HFF-Myc (cell line): ENCODE measurements at regions not wholly inside any gene's neighbourhood (a gene's known extent, or its start where the extent isn't known, plus 50 kb on each side); places are given as distances from the start of the nearest gene placed in this dataset.

Experiments
- DNase-seq: peaks from one replicate; pipeline ENCODE4 v3.0.0-alpha.2; 2011; ENCODE audit warnings: low read depth; ENCODE audit errors: extremely low read depth
- H3K4me3 ChIP-seq: replicated peaks from 2 replicates; pipeline ENCODE4 v1.5.1; 2011; ENCODE audit warnings: low read depth, mild to moderate bottlenecking, control low read depth, low read length
- TF ChIP-seq, protein P1 (sequence below): IDR thresholded peaks from 2 replicates; pipeline ENCODE4 v1.5.1; 2012; ENCODE audit warnings: mild to moderate bottlenecking, low read depth, low read length, control low read depth; ENCODE audit errors: missing control alignments

DNA sequence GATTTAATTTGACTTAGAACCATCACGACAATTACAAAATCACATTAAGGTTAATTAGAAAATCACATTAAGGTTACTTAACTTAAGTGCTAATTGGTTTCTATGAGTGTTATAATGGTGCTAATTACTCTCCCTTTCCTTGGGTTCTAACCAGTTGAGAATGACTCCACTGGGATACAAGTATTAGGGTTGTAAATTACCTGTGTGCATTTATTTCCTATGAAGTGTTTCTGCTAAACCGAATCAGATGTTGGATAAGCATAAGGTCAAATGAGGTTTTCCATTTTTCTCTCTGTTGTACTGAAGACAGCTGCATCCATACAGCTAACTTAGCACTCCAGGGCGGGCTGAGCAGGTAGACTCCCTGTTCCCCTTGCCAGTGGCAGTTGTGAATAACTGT, 610.3 kb upstream of the TMPRSS15 start:
- TF ChIP-seq, protein P1, sequence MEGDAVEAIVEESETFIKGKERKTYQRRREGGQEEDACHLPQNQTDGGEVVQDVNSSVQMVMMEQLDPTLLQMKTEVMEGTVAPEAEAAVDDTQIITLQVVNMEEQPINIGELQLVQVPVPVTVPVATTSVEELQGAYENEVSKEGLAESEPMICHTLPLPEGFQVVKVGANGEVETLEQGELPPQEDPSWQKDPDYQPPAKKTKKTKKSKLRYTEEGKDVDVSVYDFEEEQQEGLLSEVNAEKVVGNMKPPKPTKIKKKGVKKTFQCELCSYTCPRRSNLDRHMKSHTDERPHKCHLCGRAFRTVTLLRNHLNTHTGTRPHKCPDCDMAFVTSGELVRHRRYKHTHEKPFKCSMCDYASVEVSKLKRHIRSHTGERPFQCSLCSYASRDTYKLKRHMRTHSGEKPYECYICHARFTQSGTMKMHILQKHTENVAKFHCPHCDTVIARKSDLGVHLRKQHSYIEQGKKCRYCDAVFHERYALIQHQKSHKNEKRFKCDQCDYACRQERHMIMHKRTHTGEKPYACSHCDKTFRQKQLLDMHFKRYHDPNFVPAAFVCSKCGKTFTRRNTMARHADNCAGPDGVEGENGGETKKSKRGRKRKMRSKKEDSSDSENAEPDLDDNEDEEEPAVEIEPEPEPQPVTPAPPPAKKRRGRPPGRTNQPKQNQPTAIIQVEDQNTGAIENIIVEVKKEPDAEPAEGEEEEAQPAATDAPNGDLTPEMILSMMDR, result no peak
- no peak for DNase-seq
- no peak overlapping the region for H3K4me3 ChIP-seq

- no peak overlapping the region for H3K4me3 ChIP-seq
- TF ChIP-seq, protein P1, result no peak
- DNase-seq, result no peak
These were observed 614.9 kb upstream of the TMPRSS15 start for GRCh38 chr21:19018529-19018928.

- no peak overlapping the region for H3K4me3 ChIP-seq
- TF ChIP-seq, protein P1, result no peak
- no peak for DNase-seq
These were observed 619.4 kb upstream of the TMPRSS15 start for GRCh38 chr21:19022978-19023377.

DNA sequence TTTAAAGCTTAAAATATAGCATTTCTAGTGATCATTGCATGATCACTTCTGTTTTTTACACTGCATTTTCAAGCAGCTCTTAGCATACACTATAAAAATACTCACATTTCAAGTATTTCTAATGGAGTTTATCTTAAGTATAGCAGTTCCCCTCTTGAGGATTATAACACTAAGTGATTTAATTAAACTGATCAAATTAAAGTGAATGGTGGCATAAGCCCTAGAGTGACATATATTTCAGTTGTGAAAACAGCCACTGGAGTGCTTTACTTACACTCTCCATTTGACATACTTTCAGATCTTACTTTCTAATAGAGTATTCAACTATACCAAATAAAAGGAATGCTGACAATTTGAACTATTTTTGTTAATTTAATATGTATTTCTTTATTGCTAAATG, 623.3 kb upstream of the TMPRSS15 start:
- no peak overlapping the region for H3K4me3 ChIP-seq
- DNase-seq, result no peak
- TF ChIP-seq, protein P1, result no peak

DNA sequence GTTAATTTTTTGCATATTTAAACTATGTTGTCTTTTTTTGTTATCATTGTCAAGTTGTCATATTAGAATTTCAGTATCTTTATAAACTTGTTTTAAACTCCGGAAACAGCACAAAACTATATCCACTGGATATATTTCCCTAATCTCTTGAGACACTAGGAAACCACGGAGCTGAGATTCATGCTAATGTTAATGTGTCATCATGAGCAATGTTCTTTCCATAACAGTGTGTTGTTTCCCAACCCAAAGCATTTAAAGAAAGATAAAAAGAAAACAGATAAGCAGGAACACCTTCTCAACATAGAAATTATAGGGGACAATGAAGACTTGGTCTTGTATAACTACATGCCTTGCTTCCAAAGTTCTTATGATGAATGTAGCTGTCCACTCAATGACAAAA, 626.2 kb upstream of the TMPRSS15 start:
- TF ChIP-seq, protein P1, result no peak
- H3K4me3 ChIP-seq, result no peak overlapping the region
- DNase-seq, result no peak

DNA sequence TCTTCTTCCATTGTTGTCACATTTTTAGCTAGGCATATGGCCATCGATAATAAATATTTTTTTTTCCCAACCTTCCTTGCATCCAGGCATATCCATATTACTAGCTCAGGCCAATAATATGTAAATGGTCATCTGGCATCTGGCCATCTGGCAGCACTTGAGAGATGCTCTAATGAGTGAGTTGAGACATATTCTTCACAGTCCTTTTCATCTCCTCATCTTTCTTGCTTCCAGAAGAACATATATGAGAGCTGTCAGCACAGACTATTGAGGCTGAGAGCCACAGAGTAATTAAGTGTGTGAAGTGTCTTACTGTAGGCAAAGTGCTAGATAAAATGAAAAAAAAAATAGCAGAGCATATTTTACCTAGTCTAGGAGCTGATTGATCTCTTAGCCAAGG, 628.4 kb upstream of the TMPRSS15 start:
- TF ChIP-seq, protein P1, result no peak
- no peak overlapping the region for H3K4me3 ChIP-seq
- DNase-seq, result no peak

DNA sequence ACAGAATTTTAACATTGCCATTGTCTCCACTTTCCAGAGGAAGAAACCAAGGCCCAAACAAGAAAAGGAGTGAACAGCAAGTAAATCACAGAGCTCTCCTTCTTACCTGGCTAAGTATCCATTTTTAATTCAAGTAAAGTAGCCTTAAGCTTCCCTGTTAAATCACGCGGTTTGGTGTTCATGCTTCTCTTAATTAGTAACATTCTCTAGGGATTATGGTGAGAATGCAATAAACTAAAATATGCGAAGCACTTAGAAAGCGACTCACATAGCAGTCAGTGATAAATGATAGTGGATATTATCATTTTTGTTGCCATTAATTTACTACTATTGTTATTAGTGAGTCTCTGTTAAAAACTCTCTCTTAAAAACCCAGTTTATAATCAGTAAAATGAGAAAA, 630.5 kb upstream of the TMPRSS15 start:
- DNase-seq, result no peak
- TF ChIP-seq, protein P1, result no peak
- no peak overlapping the region for H3K4me3 ChIP-seq
